ENCODE measurements at regions not wholly inside any gene's neighbourhood (a gene's known extent, or its start where the extent isn't known, plus 50 kb on each side); places are given as distances from the start of the nearest gene placed in this dataset.

DNA sequence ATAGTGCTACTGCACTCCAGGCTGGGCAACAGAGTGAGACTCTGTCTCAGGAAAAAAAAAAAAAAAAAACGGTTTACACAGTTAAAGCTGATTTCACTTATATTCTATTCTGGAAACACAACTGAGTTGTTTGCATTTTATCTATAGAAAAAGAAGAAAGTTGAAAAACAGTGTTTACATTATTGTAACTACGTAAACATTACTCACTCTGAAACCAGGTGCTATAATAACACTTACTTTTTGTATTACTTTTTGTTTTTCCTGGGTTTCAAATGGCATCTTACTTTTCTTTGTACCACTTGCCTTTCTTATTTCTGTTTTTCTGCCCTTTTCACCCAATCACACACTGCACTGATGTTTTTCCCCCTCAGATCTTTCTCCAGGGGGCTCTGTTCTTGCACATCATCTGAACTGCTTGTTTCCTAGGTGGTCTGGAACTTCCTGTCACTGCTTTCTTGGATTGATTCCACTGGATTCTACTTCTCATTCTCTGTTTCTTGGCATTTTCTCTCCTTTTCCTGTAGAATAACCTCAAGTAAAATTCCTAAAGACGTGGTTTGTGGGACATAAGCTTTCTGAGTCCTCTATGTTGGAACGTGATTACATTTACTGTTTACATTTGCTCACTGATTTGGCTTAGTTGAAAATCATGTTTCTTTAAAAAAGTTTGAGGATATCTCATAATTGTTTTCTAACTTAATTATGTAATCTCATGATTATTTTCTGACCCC, 142.1 kb downstream of the HS3ST3B1 start:
- TF ChIP-seq POLR2A (IDR thresholded peaks at IDR 0.05), result no peak
- TF ChIP-seq, protein P1, sequence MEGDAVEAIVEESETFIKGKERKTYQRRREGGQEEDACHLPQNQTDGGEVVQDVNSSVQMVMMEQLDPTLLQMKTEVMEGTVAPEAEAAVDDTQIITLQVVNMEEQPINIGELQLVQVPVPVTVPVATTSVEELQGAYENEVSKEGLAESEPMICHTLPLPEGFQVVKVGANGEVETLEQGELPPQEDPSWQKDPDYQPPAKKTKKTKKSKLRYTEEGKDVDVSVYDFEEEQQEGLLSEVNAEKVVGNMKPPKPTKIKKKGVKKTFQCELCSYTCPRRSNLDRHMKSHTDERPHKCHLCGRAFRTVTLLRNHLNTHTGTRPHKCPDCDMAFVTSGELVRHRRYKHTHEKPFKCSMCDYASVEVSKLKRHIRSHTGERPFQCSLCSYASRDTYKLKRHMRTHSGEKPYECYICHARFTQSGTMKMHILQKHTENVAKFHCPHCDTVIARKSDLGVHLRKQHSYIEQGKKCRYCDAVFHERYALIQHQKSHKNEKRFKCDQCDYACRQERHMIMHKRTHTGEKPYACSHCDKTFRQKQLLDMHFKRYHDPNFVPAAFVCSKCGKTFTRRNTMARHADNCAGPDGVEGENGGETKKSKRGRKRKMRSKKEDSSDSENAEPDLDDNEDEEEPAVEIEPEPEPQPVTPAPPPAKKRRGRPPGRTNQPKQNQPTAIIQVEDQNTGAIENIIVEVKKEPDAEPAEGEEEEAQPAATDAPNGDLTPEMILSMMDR (IDR thresholded peaks at IDR 0.05), result no peak

DNA sequence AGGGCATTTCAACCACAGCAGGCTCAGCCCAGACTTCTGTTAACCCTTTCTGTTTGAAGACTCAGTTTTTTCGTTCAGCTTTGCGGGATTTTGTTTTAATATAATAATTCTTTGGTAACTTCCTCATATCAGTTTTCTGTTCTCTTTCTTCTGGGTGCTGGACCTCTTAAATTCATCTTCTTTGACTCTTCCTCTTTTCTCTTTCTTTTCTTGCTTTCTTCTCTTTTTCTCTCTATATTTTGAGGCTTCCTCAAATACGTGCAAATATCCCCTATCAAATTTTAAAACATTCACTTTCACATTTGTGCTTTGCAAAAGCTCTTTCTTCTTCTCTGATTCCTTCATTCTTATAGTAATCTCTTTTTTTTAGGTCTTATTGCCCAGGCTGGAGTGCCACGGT, 136.3 kb downstream of the HS3ST3B1 start:
- no peak for DNase-seq
- no peaks in the 10 kb centered on the region for H3K27me3 ChIP-seq
- TF ChIP-seq POLR2A (IDR thresholded peaks at IDR 0.05), result no peak
- TF ChIP-seq, protein P1 (IDR thresholded peaks at IDR 0.05), result no peak
- no peaks in the 10 kb centered on the region for H3K36me3 ChIP-seq
- H3K4me1 ChIP-seq, result no peaks in the 10 kb centered on the region
- H3K4me3 ChIP-seq, result no peak overlapping the region
- no peak overlapping the region for H3K27ac ChIP-seq
- H3K9me3 ChIP-seq, result no peaks in the 10 kb centered on the region

More for the DNA sequence above, 142.1 kb downstream of the HS3ST3B1 start:
- Histone ChIP-seq H3K9me3 (no peaks in the 10 kb centered on the region), H3K27ac (no peak overlapping the region), H3K4me3 (no peak overlapping the region), H3K27me3 (no peaks in the 10 kb centered on the region), H3K36me3 (no peaks in the 10 kb centered on the region), H3K4me1 (no peaks in the 10 kb centered on the region)
- no peak for DNase-seq

DNA sequence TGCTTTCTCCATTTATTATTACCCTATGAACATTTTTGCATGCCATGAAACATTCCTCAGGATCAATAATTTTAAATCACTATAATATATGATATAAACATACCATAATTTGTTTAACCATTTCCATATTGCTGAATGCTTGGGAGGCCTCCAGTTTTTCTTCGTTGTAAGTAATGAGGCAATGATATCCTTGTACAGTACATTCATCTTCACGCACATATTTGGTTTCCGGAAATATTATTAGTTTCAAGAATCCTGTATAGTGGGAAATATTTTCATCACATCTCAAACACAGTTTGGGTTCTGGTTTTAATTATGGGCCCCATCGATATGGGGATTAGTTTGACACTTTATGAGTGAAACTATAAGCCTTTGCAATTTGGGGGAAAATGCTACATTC, 135.4 kb downstream of the HS3ST3B1 start:
- H3K4me3 ChIP-seq, result no peak overlapping the region
- no peak for DNase-seq

DNA sequence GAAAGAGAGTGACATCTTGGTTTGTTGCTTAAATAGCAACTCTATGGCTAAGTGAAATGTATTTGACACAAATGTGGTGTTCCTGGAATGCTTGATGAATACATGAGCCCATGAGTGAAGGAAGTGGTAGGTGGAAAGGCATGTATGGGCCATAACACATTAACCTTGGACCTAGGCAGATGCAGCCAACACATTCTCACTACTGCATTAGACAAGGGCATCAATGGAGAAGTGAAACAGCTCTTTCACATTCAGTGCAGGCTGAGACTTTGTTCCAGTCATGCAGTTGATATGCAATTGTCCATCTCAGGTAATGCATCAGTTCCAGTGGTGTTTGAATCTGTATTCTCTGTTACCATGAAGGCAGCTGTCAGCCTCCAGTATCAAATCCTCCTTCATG, 133.6 kb downstream of the HS3ST3B1 start:
- no peak for DNase-seq
- Histone ChIP-seq H3K4me3 (no peak overlapping the region), H3K9me3 (no peaks in the 10 kb centered on the region), H3K4me1 (no peaks in the 10 kb centered on the region), H3K36me3 (no peaks in the 10 kb centered on the region), H3K27ac (no peak overlapping the region), H3K27me3 (no peaks in the 10 kb centered on the region)
- TF ChIP-seq, protein P1 (IDR thresholded peaks at IDR 0.05), result no peak
- TF ChIP-seq POLR2A (IDR thresholded peaks at IDR 0.05), result no peak

More for the DNA sequence above, 135.4 kb downstream of the HS3ST3B1 start:
- Histone ChIP-seq H3K36me3 (no peaks in the 10 kb centered on the region), H3K27me3 (no peaks in the 10 kb centered on the region), H3K9me3 (no peaks in the 10 kb centered on the region), H3K4me1 (no peaks in the 10 kb centered on the region), H3K27ac (no peak overlapping the region)
- no peak for TF ChIP-seq POLR2A (IDR thresholded peaks at IDR 0.05)
- TF ChIP-seq, protein P1 (IDR thresholded peaks at IDR 0.05), result no peak

DNA sequence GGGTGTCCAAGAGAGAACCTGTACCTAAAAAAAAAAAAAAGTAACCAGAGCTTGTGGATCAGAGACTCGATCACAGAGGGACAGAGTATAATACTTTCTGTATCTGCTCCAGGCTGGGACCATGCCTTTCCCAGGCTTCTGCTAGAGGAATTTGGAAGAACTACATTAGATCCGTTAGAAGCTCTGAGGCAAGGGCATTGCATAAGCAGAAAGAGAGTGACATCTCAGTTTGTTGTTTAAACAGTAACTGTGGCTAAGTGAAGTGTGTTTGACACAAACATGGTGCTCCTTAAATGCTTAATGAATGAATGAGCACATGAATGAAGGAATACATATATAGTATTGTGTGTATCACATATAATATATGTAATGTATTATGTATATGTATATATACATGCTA, 131.2 kb downstream of the HS3ST3B1 start:
- peaks cover 0 to 4% (median 0%) of the 10 kb centered on the region in 4 donors for H3K4me1 ChIP-seq
- no peak overlapping the region for H3K27ac ChIP-seq
- H3K9me3 ChIP-seq, result no peaks in the 10 kb centered on the region
- H3K4me3 ChIP-seq, result no peak overlapping the region
- no peak for DNase-seq
- no peaks in the 10 kb centered on the region for H3K27me3 ChIP-seq
- TF ChIP-seq POLR2A (IDR thresholded peaks at IDR 0.05), result no peak
- TF ChIP-seq, protein P1 (IDR thresholded peaks at IDR 0.05), result no peak
- H3K36me3 ChIP-seq, result no peaks in the 10 kb centered on the region

Measured in Peyer's patch (tissue), 4 donors.